Smooth muscle cell (in vitro differentiated cells): ENCODE measurements at regions not wholly inside any gene's neighbourhood (a gene's known extent, or its start where the extent isn't known, plus 50 kb on each side); places are given as distances from the start of the nearest gene placed in this dataset.
"Not testable (repeated sequence)": the region's sequence is repeated elsewhere in the genome, so short reads cannot be mapped to it uniquely, and the experiment has no call there.

Experiments used
- DNase-seq: peaks from one replicate; lab custom pipeline; 2025; ENCODE audit not compliant: unreplicated experiment; lab: John Stamatoyannopoulos, UW
- H2AFZ ChIP-seq: fragments of 200-600 bp; sonication (generic); 2 replicates; pipeline ENCODE4 v1.6.0; 2016; ENCODE audit warnings: antibody characterized with exemption, low read depth, mild to moderate bottlenecking
- H3F3A ChIP-seq: fragments of 200-600 bp; sonication (generic); 2 replicates; pipeline ENCODE4 v1.6.0; 2017; ENCODE audit warnings: antibody characterized with exemption, low read depth
- H3K27ac ChIP-seq: fragments of 200-600 bp; sonication (generic); 2 replicates; pipeline ENCODE4 v1.5.1; 2016; ENCODE audit warnings: low read depth, mild to moderate bottlenecking
- H3K27me3 ChIP-seq: fragments of 200-600 bp; sonication (generic); 2 replicates; pipeline ENCODE4 v1.6.1; 2016; ENCODE audit warnings: low read depth, mild to moderate bottlenecking
- H3K36me3 ChIP-seq: fragments of 200-600 bp; sonication (generic); 2 replicates; pipeline ENCODE4 v1.5.1; 2016; ENCODE audit warnings: low read depth
- H3K4me1 ChIP-seq: fragments of 200-600 bp; sonication (generic); 2 replicates; pipeline ENCODE4 v1.5.1; 2016; ENCODE audit warnings: low read depth
- H3K4me2 ChIP-seq: fragments of 200-600 bp; sonication (generic); 2 replicates; pipeline ENCODE4 v1.6.0; 2016; ENCODE audit warnings: mild to moderate bottlenecking
- H3K4me3 ChIP-seq: fragments of 200-600 bp; sonication (generic); 2 replicates; pipeline ENCODE4 v1.5.1; 2016; ENCODE audit warnings: mild to moderate bottlenecking
- H3K79me2 ChIP-seq: fragments of 200-600 bp; sonication (generic); 2 replicates; pipeline ENCODE4 v1.6.0; 2016; ENCODE audit warnings: low read depth, mild to moderate bottlenecking
- H3K9ac ChIP-seq: fragments of 200-600 bp; sonication (generic); 2 replicates; pipeline ENCODE4 v1.6.0; 2016; ENCODE audit warnings: low read depth
- H3K9me3 ChIP-seq: fragments of 200-600 bp; sonication (generic); replicated peaks from 2 replicates; pipeline ENCODE4 v1.5.1; 2016; ENCODE audit warnings: low read depth
- H4K20me1 ChIP-seq: fragments of 200-600 bp; sonication (generic); 2 replicates; pipeline ENCODE4 v1.6.0; 2016; ENCODE audit warnings: low read depth
- WGBS: methylation state at CpG from one replicate; pipeline ENCODE4 v1.1.7; 2016; ENCODE audit warnings: low lambda C conversion rate; 5-methylcytosine and 5-hydroxymethylcytosine counted together
- TF ChIP-seq, protein P1 (sequence below): fragments of 200-600 bp; sonication (generic); IDR thresholded peaks from 2 replicates; pipeline ENCODE4 v1.5.1; 2017; ENCODE audit warnings: borderline replicate concordance, mild to moderate bottlenecking, antibody characterized with exemption; ENCODE audit not compliant: insufficient read depth, poor library complexity, severe bottlenecking

DNA sequence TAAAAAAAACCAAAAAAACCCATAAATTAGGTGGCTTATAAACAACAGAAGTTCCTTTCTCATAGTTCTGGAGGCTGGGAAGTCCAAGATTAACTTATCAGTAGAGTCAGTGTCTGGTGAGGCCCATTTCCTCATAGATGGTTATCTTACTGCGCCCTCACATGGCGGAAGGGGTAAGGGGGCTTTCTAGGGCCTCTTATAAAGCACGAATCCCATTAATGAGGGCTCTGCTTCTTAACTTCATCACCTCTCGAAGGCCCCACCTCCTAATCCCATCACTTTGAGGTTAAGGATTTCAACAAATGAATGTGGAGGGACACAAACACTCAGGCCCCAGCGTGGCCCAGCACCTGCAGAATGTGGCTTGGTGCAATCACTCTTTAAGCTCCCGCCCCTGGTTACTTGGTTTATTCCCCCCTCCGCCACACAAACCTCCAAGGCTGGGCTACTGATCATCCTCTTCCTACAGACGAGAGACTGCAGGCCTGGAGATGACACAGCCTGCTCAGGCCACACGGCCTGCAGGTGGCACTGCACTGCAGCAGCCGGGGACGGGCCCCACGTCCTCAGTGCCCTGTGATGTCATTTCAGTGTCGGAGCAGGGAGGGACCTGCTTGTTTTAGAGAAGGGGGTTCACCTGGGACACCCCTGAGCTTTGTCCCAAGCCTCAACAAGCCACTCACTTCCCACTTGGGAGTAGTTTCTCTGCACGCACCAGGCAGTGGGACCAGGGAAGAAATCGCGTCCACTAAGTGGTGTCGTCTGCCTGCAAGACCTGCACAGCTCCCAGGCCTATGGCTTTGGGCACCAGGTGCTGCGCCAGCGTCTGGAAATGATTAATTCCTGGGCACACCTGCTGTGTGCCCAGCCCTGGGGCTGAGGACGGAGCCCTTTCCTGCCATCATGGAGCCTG is 178.5 kb downstream of the NPIPB11 start:
- H3K4me1 ChIP-seq, H3K27me3 ChIP-seq, H3F3A ChIP-seq, H3K9me3 ChIP-seq, H3K9ac ChIP-seq, H2AFZ ChIP-seq, H4K20me1 ChIP-seq, H3K79me2 ChIP-seq, H3K4me3 ChIP-seq, H3K4me2 ChIP-seq, H3K27ac ChIP-seq, H3K36me3 ChIP-seq, DNase-seq: not testable (repeated sequence)
- TF ChIP-seq, protein P1, sequence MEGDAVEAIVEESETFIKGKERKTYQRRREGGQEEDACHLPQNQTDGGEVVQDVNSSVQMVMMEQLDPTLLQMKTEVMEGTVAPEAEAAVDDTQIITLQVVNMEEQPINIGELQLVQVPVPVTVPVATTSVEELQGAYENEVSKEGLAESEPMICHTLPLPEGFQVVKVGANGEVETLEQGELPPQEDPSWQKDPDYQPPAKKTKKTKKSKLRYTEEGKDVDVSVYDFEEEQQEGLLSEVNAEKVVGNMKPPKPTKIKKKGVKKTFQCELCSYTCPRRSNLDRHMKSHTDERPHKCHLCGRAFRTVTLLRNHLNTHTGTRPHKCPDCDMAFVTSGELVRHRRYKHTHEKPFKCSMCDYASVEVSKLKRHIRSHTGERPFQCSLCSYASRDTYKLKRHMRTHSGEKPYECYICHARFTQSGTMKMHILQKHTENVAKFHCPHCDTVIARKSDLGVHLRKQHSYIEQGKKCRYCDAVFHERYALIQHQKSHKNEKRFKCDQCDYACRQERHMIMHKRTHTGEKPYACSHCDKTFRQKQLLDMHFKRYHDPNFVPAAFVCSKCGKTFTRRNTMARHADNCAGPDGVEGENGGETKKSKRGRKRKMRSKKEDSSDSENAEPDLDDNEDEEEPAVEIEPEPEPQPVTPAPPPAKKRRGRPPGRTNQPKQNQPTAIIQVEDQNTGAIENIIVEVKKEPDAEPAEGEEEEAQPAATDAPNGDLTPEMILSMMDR: peak; percentile 47
- WGBS: 44% methylated on average over 18 of the region's 20 CpGs

DNA sequence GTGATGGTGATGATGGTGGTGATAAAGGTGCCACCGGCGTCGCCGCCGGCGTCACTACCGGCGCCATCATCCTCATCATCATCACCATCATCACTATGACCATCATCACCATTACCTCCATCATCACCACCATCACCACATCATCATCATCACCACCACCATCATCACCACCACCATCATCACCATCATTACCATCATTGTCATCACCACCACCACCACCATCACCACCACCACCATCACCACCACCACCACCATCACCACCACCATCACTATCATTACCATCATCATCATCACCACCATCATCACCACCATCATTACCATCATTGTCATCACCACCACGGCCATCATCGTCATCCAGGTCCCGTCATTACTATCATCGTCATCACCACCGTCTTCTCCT is 179.7 kb downstream of the NPIPB11 start:
- Histone ChIP-seq H3K27me3 (no peaks in the 10 kb centered on the region), H3K4me3 (no peak overlapping the region), H3K9ac (no peak overlapping the region), H3K9me3 (no peaks in the 10 kb centered on the region), H3K4me2 (no peak overlapping the region), H4K20me1 (no peaks in the 10 kb centered on the region), H3K79me2 (no peaks in the 10 kb centered on the region), H3K27ac (no peak overlapping the region), H2AFZ (no peak overlapping the region), H3K4me1 (peaks cover 3% of the 10 kb centered on the region), H3K36me3 (no peaks in the 10 kb centered on the region), H3F3A (no peaks in the 10 kb centered on the region)
- no CpG with 5 or more reads among the region's 13 CpGs for WGBS
- no peak for DNase-seq
- TF ChIP-seq, protein P1: no peak

- H3K4me2 ChIP-seq: not testable (repeated sequence)
Measured at GRCh38 chr16:29224675-29225074, 181.8 kb downstream of the NPIPB11 start.

GRCh38 chr16:29222615-29223014 is 183.9 kb downstream of the NPIPB11 start:
- H3K9ac ChIP-seq, DNase-seq, H3K4me2 ChIP-seq, H3K4me3 ChIP-seq, H3K9me3 ChIP-seq, H3K4me1 ChIP-seq, H3K79me2 ChIP-seq, H3F3A ChIP-seq, H3K36me3 ChIP-seq, H2AFZ ChIP-seq, H3K27me3 ChIP-seq, H3K27ac ChIP-seq, H4K20me1 ChIP-seq: not testable (repeated sequence)
- 90% methylated on average over 7 of the region's 7 CpGs for WGBS

More at GRCh38 chr16:29224675-29225074, 181.8 kb downstream of the NPIPB11 start:
- H3K36me3 ChIP-seq, H4K20me1 ChIP-seq, H3K4me1 ChIP-seq, DNase-seq, H3K27ac ChIP-seq, H3F3A ChIP-seq, H3K9ac ChIP-seq, H3K4me3 ChIP-seq, H3K79me2 ChIP-seq, H3K27me3 ChIP-seq, H3K9me3 ChIP-seq, H2AFZ ChIP-seq: not testable (repeated sequence)
- WGBS: 97% methylated on average over 4 of the region's 4 CpGs

DNA sequence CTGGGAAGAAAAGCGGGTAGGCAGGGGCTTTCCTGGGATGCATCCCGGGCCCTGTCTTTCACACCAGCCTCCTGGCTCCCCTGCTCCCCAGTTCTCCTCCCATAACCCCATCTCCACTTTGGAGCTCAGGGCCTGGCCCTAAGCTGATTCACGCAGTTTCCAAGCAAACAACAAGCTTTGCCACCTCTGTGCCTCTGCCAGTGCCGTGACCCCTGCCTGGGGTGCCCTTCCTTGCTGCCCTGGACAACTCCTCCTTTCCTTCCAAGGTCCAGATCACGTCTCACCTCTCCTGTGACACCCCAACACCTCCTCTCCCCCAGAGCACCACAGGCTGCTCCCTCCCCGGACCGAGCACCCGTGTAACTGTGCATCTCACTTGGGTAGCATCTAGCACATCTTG is 184.5 kb downstream of the NPIPB11 start:
- WGBS: 96% methylated on average over 7 of the region's 8 CpGs
- not testable (repeated sequence) for H3K9me3 ChIP-seq, H3K4me2 ChIP-seq, H3K4me1 ChIP-seq, H3K79me2 ChIP-seq, H3K9ac ChIP-seq, DNase-seq, H2AFZ ChIP-seq, H4K20me1 ChIP-seq, H3K36me3 ChIP-seq, H3K27me3 ChIP-seq, H3K4me3 ChIP-seq, H3F3A ChIP-seq
- peak overlapping the region; percentile 43 for H3K27ac ChIP-seq

- not testable (repeated sequence) for DNase-seq, H3K4me1 ChIP-seq, H3K9ac ChIP-seq, H3F3A ChIP-seq, H3K36me3 ChIP-seq, H2AFZ ChIP-seq, H3K4me3 ChIP-seq, H3K9me3 ChIP-seq, H3K27me3 ChIP-seq, H4K20me1 ChIP-seq, H3K79me2 ChIP-seq
- WGBS: 65% methylated on average over 9 of the region's 10 CpGs
- Histone ChIP-seq H3K4me2 (peak overlapping the region; percentile 43), H3K27ac (peak overlapping the region; percentile 43)
Measured at GRCh38 chr16:29221281-29221955, 185.1 kb downstream of the NPIPB11 start.
